Activated T-cell treated with anti-CD3 and anti-CD28 coated beads for 24 hours (primary cell): ENCODE measurements at regions not wholly inside any gene's neighbourhood (a gene's known extent, or its start where the extent isn't known, plus 50 kb on each side); places are given as distances from the start of the nearest gene placed in this dataset.

Experiments used
- DNase-seq: peaks from one replicate; pipeline ENCODE4 v3.0.0-alpha.2; 2020; ENCODE audit warnings: low read depth

- DNase-seq: no peak
Observed at GRCh38 chr9:13330396-13331004, 51.0 kb upstream of the MPDZ start.
